Transverse colon (tissue), 3 donors: ENCODE measurements at regions not wholly inside any gene's neighbourhood (a gene's known extent, or its start where the extent isn't known, plus 50 kb on each side); places are given as distances from the start of the nearest gene placed in this dataset.

Experiments used
- CTCF ChIP-seq, 5 experiments: fragments of 200-600 bp in 3 of 5; fragments of 450-650 bp in 2 of 5; sonication (generic) in 3 of 5; IDR thresholded peaks; 1 replicate in 2 of 5; 2 replicates in 3 of 5; pipeline ENCODE4 v1.5.1; 2016 to 2017; ENCODE audit warnings: antibody characterized with exemption in 5 of 5, inconsistent platforms in 3 of 5, mild to moderate bottlenecking in 2 of 5, moderate library complexity in 1 of 5
- POLR2A ChIP-seq: fragments of 450-650 bp; IDR thresholded peaks from one replicate; pipeline ENCODE4 v1.6.1; 2016; ENCODE audit warnings: antibody characterized with exemption, mild to moderate bottlenecking, moderate library complexity

- TF ChIP-seq CTCF (IDR thresholded peaks at IDR 0.05) (no peak), POLR2A (no peak)
Observed at GRCh38 chr4:156536661-156537060, 434.9 kb downstream of the PDGFC start.
